Right renal cortex interstitium (tissue), 3 donors: ENCODE measurements at regions not wholly inside any gene's neighbourhood (a gene's known extent, or its start where the extent isn't known, plus 50 kb on each side); places are given as distances from the start of the nearest gene placed in this dataset.

Source experiments
- DNase-seq, 3 donors: peaks; one replicate each; pipeline ENCODE4 v3.0.0-alpha.2; 2013; ENCODE audit warnings: low read depth in 3 of 3, low spot score in 2 of 3

DNA sequence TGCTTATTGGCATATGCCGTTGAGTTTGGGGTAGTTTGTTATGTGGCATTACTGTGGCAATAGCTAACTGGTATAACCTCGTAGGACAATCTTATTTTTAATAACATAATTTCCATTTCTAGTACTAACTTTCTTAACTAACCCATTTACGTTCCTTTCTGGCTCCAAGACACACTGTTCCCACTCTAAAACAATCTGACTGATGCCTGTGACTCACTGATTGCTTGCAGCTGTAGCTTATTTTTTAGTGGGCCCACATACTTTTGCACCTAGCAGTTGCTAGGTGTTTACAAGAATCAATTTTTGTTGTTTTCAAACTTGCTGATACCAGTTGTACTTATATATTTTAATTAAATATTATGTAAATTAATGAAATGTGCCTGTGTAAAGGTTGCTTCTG is 52.2 kb downstream of the FAT3 start:
- no peak for DNase-seq

DNA sequence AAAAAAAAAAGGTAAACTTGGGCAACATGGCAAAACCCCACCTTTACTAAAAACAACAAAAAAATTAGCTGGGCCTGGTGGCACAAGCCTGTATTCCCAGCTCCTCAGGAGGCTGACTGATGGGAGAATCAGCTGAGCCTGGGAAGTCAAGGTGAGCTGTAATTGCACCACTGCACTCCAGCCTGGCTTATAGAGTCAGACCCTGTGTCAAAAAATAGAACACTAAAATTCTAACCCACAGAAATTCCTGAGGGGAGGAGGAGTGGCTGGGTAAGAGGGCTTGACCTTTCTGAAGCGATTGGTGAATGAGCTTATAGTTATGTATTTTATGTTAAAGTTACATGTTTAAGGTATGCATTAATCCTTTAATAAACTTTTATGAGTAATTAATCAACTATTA is 53.3 kb downstream of the FAT3 start:
- DNase-seq: no peak

DNA sequence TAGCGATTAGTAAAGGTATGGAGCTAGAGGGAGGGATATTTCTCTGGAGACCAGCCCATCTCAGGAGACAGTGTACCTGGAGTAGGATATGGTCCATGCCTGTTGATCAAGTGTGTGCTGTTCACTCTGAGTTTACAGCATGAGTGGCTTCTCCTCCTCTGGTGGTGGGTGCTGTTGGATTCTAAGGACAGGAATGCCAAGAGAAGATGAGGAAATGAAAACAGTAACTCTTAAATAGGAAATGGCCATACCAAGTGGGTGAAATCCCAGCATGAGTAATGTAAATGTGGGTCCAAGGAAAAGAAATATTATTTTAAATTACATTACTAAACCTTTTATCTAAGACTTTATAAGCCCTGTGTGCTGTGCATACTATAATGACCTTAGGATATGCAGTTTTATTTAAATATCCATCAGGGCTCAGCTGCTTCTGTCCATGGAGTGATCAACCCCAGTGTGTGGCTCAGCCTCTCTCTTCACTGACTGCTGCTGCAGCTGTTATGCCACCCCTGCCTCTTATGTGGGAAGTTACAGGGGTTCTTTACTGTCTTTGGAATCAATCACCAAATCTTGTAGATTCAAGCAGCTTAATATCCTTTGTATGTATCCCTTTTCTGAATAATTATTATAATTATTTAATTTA is 54.3 kb downstream of the FAT3 start:
- no peak for DNase-seq

DNA sequence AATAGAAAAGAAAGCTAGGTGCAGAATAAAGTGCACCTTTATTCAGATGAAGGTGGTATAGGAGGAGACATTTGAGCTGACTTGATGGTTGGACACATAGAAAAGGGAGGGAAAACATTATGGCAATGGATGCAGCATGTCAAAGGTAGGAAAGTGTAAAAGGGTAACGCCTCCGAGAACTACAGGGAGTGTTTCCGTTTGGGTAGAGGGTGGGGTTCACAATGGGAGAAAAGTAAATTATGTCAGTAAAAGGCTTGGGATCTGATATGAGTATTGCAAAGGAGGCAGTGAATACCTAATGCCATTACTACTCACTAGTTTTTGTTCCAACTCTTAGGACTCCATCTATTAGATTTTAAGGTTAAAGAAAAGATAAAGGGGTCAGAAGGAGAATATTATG is 59.5 kb downstream of the FAT3 start:
- DNase-seq: no peak

- DNase-seq: no peak
These were observed 59.9 kb downstream of the FAT3 start for GRCh38 chr11:92284558-92284957.

DNA sequence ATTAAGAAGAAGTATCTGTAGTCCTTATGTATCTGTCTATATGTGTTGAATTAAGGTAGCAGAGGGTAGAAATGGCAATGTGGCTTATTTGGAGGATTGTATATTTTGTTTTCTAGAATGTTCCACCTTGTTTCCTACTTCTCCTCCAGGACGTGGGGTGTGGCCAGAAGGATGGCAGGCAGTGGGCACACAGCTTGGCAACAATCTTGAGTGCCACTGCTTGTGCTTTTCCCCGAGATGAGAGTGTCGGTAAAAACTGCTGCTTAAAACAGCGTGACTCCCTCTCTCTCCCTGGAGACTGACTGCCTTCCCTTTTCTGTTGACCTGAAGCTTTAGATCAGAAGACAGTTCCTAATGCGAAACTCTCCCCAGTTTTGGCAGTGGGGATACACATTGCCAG is 61.2 kb downstream of the FAT3 start:
- no peak for DNase-seq

- DNase-seq: no peak
These were observed 62.1 kb downstream of the FAT3 start for GRCh38 chr11:92286709-92287108.

GRCh38 chr11:92295175-92296137 is 70.8 kb downstream of the FAT3 start:
- no peak for DNase-seq

GRCh38 chr11:92296138-92296515 is 71.5 kb downstream of the FAT3 start:
- no peak for DNase-seq

DNA sequence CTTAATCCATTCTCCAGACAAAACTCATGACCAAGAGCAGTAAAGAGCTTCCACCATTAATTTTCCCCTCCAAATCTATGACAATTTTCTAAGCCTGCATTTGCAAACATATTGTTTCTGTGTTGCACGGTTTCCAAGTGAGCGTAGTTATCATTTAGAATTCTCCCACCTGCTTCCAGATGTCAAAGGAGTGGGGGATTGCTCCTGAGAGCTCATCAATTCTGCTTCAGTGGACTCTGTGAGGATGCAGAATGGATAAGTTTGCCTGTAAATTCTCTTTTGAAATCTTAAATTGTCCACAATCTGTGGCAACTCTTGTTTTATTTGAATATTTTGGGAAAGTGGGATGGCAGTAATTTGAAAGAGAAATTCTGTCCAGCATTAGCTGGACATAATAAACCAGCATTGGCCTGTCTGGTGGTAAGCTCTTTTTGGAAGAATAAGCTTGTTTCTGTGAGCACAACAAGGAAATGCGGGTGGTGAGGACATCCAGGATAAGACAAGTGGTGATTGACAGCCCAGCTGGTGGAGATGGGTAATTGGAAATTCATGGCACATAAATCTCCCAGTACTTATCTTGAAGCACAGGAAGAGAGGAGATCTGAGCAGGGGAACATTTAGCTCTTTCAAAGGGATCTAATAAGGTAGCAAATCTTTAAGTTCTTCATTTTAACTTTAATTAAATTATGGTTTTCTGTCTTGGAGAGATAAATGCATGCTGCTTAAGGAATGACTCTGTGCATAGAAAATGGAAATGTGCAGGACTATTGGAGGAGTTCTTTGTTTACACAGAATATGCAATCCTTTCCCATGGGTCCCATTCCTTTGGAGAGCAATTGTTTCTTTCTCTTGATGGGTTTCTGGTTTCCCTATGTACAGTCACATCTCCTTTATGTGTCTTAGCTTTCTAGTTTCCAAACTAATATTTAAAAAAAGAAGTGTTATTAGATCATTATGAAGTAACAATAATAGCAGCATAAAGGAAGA is 73.2 kb downstream of the FAT3 start:
- DNase-seq: no peak

DNA sequence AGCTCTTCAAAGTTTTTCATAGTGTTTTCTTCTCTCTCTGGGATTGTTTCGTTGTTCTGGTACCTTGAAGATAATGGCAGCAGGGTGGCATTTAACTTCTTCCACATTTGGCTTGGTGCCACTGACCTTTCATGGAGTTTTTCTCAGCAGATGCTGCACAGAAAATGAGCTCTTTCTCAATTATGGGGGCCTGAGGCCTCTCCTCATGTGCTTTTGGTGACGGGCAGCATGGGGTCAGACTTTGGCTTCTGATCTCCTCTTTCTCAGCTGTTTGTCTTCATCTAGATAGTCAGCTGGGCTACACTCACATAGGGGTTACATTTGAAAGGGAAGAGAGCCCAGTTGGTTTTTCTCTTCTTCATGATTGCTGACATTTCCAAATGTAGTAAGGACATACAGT is 76.3 kb downstream of the FAT3 start:
- no peak for DNase-seq

GRCh38 chr11:92302770-92303169 is 78.2 kb downstream of the FAT3 start:
- no peak for DNase-seq

DNA sequence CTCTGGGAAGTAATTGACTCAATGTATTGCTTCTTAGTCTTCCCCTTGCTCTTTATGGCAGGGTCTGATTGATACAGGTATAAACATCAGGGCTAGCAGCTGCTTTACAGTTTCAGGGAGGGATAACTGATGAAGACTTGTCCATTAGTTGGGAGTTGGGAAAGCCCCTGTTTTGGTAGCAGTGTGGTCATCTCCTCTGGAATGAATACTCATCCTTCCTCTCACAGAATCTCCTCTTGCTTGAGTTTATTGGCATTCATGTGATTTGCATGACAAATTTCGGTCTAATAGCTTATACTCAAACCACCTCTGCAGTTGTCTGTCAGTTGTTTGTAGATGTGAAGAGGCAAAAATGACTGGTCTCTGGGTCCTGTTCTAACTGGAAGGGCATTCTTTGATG is 79.7 kb downstream of the FAT3 start:
- no peak for DNase-seq

- DNase-seq: no peak
These were observed 82.4 kb downstream of the FAT3 start for GRCh38 chr11:92306966-92307510.

DNA sequence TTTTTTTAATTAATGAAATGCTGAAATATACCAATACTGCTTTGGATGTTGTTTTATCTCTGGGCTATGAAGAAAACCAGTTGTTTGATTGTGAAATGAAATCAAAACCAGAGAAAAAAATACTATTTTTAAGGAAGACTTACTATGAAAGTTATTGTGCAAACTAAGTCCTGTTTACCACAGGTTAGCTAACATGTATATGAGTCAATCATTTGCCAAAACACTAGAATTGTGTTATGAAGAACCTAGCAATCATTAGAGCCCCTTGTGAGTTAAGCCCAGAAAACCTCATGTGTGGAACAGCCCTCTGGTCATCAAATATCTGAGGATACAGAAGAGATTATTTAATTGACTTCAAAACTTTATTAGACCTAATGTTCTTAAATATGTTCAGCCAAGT is 83.7 kb downstream of the FAT3 start:
- DNase-seq: no peak

GRCh38 chr11:92311616-92312449 is 87.2 kb downstream of the FAT3 start:
- DNase-seq: no peak

- no peak for DNase-seq
These were observed 89.2 kb downstream of the FAT3 start for GRCh38 chr11:92313784-92314183.

DNA sequence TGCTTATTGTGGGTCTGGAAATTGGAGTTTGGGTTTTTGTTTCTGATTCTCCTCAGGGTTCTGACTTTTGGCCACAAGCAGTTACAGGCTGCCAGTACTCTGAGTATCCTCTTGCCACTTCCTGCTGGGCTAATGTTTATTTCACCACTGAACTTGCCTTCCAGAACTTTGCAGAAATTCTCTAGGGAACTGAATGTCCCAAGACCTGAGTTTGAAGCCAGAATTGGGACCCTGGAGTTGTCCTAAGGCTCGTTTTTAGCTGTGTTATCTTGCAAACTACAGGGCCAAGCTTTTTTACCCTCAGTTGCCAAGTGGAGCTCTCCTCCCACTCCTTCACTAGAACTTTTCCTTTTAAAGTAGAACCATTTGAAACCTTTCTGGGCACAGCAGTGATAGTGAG is 89.9 kb downstream of the FAT3 start:
- no peak for DNase-seq

- no peak for DNase-seq
These were observed 91.6 kb downstream of the FAT3 start for GRCh38 chr11:92316106-92316809.
